RWPE1 (cell line): ENCODE measurements at regions not wholly inside any gene's neighbourhood (a gene's known extent, or its start where the extent isn't known, plus 50 kb on each side); places are given as distances from the start of the nearest gene placed in this dataset.
A peak's percentile ranks its signal among the peaks of the same experiment; 100 is the strongest.

Experiments
- CTCF ChIA-PET: fragments of 350-600 bp; sonication (Branson Sonifier 250); formaldehyde crosslinking; extraction: SDS; loops from one replicate; lab custom pipeline; 2021; lab: Yijun Ruan, JAX
- POLR2A ChIA-PET: fragments of 400-600 bp; formaldehyde crosslinking; extraction: SDS; loops from one replicate; lab custom pipeline; 2020; ENCODE audit warnings: antibody characterized with exemption; ENCODE audit not compliant: low non-redundant PET; lab: Yijun Ruan, JAX
- DNase-seq: peaks from one replicate; pipeline ENCODE4 v3.0.0; 2012; ENCODE audit warnings: low spot score
- H3K27ac ChIP-seq: fragments of 450-650 bp; 2 replicates; pipeline ENCODE4 v1.5.1; 2017
- CTCF ChIP-seq: fragments of 450-650 bp; conservative IDR thresholded peaks from 2 replicates; pipeline ENCODE4 v1.5.1; 2017; ENCODE audit warnings: low read depth, mild to moderate bottlenecking

- CTCF ChIA-PET = interaction anchor here (0.5 to 1.7 kb wide), 6 partner anchors 179 to 735 kb away, joined by 3 to 8 read pairs (median 3); no protein-coding TSS in a partner anchor
- peak overlapping the region; percentile 74 for H3K27ac ChIP-seq
- POLR2A ChIA-PET = no interaction called here
- peak; percentile 85 for DNase-seq
- no peak for TF ChIP-seq CTCF
Observed at GRCh38 chr4:55733932-55734331, 85.7 kb upstream of the EXOC1L start.

- DNase-seq = peak; percentile 31
- CTCF ChIA-PET = interaction anchor here (0.7 to 1.4 kb wide), 4 partner anchors 14 to 292 kb away, joined by 3 to 7 read pairs (median 4); no protein-coding TSS in a partner anchor
- POLR2A ChIA-PET = interaction anchor here (0.5 kb wide), 1 partner anchor 143 kb away, joined by 3 read pairs; no protein-coding TSS in a partner anchor
- no peak overlapping the region for H3K27ac ChIP-seq
- TF ChIP-seq CTCF = peak; percentile 57
Observed at GRCh38 chr4:55736605-55737183, 82.9 kb upstream of the EXOC1L start.

GRCh38 chr4:55742655-55743202 is 76.9 kb upstream of the EXOC1L start:
- no peak for TF ChIP-seq CTCF
- DNase-seq = no peak
- ChIA-PET CTCF (no interaction called here), POLR2A (no interaction called here)
- no peak overlapping the region for H3K27ac ChIP-seq

GRCh38 chr4:55744369-55744768 is 75.2 kb upstream of the EXOC1L start:
- CTCF ChIA-PET = no interaction called here
- DNase-seq = no peak
- no peak overlapping the region for H3K27ac ChIP-seq

GRCh38 chr4:55745014-55745413 is 74.6 kb upstream of the EXOC1L start:
- no peak for TF ChIP-seq CTCF
- DNase-seq = no peak
- POLR2A ChIA-PET = no interaction called here
- CTCF ChIA-PET = no interaction called here
- H3K27ac ChIP-seq = no peak overlapping the region

More at GRCh38 chr4:55744369-55744768, 75.2 kb upstream of the EXOC1L start:
- POLR2A ChIA-PET = no interaction called here
- no peak for TF ChIP-seq CTCF

GRCh38 chr4:55747793-55748192 is 71.8 kb upstream of the EXOC1L start:
- POLR2A ChIA-PET = no interaction called here
- no peak overlapping the region for H3K27ac ChIP-seq
- no peak for TF ChIP-seq CTCF
- no peak for DNase-seq
- CTCF ChIA-PET = no interaction called here
